ENCODE measurements at regions not wholly inside any gene's neighbourhood (a gene's known extent, or its start where the extent isn't known, plus 50 kb on each side); places are given as distances from the start of the nearest gene placed in this dataset.
"Not testable (repeated sequence)": the region's sequence is repeated elsewhere in the genome, so short reads cannot be mapped to it uniquely, and the experiment has no call there.

GRCh38 chrX:828411-828959 is 197.9 kb downstream of the SHOX start:
- Histone ChIP-seq H3K27ac (no peak overlapping the region), H3K36me3 (no peaks in the 10 kb centered on the region), H3K4me3 (no peak overlapping the region), H3K9me3 (no peaks in the 10 kb centered on the region), H3K27me3 (no peaks in the 10 kb centered on the region), H3K4me1 (no peaks in the 10 kb centered on the region)
- WGBS, 2 donors (ENCODE audit: low coverage in 1 of 2) = 71 to 81% methylated on average over 8 of the region's 8 CpGs
- TF ChIP-seq POLR2AphosphoS5 (IDR thresholded peaks at IDR 0.05) (no peak), CTCF (IDR thresholded peaks at IDR 0.05) (no peak), POLR2A (IDR thresholded peaks at IDR 0.05) (no peak), EP300 (IDR thresholded peaks at IDR 0.05; ENCODE audit: low read depth) (no peak)
- intact Hi-C loops (cut with DNase I; ENCODE audit: low total_unique reads) (no loop called here), in situ Hi-C loops (cut with MboI; ENCODE audit: low pct_ligation_motif_present in 1 of 4, low pct_unique_long_range_greater_than_20kb in 1 of 4, low sequenced_read_pairs in 3 of 4) (no loop called here)
- no peak for DNase-seq

- no peaks in the 10 kb centered on the region for H3K4me1 ChIP-seq
Observed at GRCh38 chrX:826448-826847, 195.9 kb downstream of the SHOX start.

GRCh38 chrX:825991-826390 is 195.4 kb downstream of the SHOX start:
- Histone ChIP-seq H3K4me1 (no peaks in the 10 kb centered on the region), H3K36me3 (no peaks in the 10 kb centered on the region), H3K27ac (no peak overlapping the region), H3K4me3 (no peak overlapping the region), H3K27me3 (no peaks in the 10 kb centered on the region), H3K9me3 (no peaks in the 10 kb centered on the region)
- DNase-seq = no peak
- in situ Hi-C loops (cut with MboI; ENCODE audit: low pct_ligation_motif_present in 1 of 4, low pct_unique_long_range_greater_than_20kb in 1 of 4, low sequenced_read_pairs in 3 of 4) (no loop called here), intact Hi-C loops (cut with DNase I; ENCODE audit: low total_unique reads) (no loop called here)
- TF ChIP-seq POLR2AphosphoS5 (IDR thresholded peaks at IDR 0.05) = no peak
- no peak for TF ChIP-seq POLR2A (IDR thresholded peaks at IDR 0.05)
- TF ChIP-seq CTCF (IDR thresholded peaks at IDR 0.05) = no peak
- TF ChIP-seq EP300 (IDR thresholded peaks at IDR 0.05; ENCODE audit: low read depth) = no peak
- WGBS, 2 donors (ENCODE audit: low coverage in 1 of 2) = 43 to 63% methylated on average over 11 of the region's 11 CpGs

More at GRCh38 chrX:826448-826847, 195.9 kb downstream of the SHOX start:
- no peaks in the 10 kb centered on the region for H3K36me3 ChIP-seq
- H3K4me3 ChIP-seq = no peak overlapping the region
- no peaks in the 10 kb centered on the region for H3K9me3 ChIP-seq
- in situ Hi-C loops (cut with MboI; ENCODE audit: low pct_ligation_motif_present in 1 of 4, low pct_unique_long_range_greater_than_20kb in 1 of 4, low sequenced_read_pairs in 3 of 4) (no loop called here), intact Hi-C loops (cut with DNase I; ENCODE audit: low total_unique reads) (no loop called here)
- DNase-seq = no peak
- WGBS, 2 donors (ENCODE audit: low coverage in 1 of 2) = 66 to 79% methylated on average over 9 of the region's 9 CpGs
- no peak for TF ChIP-seq POLR2A (IDR thresholded peaks at IDR 0.05)
- no peak for TF ChIP-seq CTCF (IDR thresholded peaks at IDR 0.05)
- H3K27ac ChIP-seq = no peak overlapping the region
- H3K27me3 ChIP-seq = no peaks in the 10 kb centered on the region

- DNase-seq; H3K27ac ChIP-seq; H3K27me3 ChIP-seq; H3K4me3 ChIP-seq; in situ Hi-C loops (cut with MboI; ENCODE audit: low pct_ligation_motif_present in 1 of 4, low pct_unique_long_range_greater_than_20kb in 1 of 4, low sequenced_read_pairs in 3 of 4); intact Hi-C loops (cut with DNase I; ENCODE audit: low total_unique reads); H3K4me1 ChIP-seq; H3K9me3 ChIP-seq; H3K36me3 ChIP-seq: not testable (repeated sequence)
- WGBS, 2 donors (ENCODE audit: low coverage in 1 of 2) = 97 to 100% methylated on average over 1 of the region's 1 CpG
Observed at GRCh38 chrX:823073-823472, 192.5 kb downstream of the SHOX start.

- Histone ChIP-seq H3K36me3 (no peaks in the 10 kb centered on the region), H3K4me3 (no peak overlapping the region), H3K27ac (no peak overlapping the region), H3K4me1 (no peaks in the 10 kb centered on the region), H3K27me3 (no peaks in the 10 kb centered on the region), H3K9me3 (no peaks in the 10 kb centered on the region)
- intact Hi-C loops (cut with DNase I; ENCODE audit: low total_unique reads) = no loop called here
- TF ChIP-seq EP300 (IDR thresholded peaks at IDR 0.05; ENCODE audit: low read depth) (no peak), POLR2A (IDR thresholded peaks at IDR 0.05) (no peak), POLR2AphosphoS5 (IDR thresholded peaks at IDR 0.05) (no peak), CTCF (IDR thresholded peaks at IDR 0.05) (no peak)
- in situ Hi-C loops (cut with MboI; ENCODE audit: low pct_ligation_motif_present in 1 of 4, low pct_unique_long_range_greater_than_20kb in 1 of 4, low sequenced_read_pairs in 3 of 4) = no loop called here
- WGBS, 2 donors (ENCODE audit: low coverage in 1 of 2) = 76 to 79% methylated on average over 4 to 12 of the region's 12 CpGs
- DNase-seq = no peak
Observed at GRCh38 chrX:821327-822107, 190.9 kb downstream of the SHOX start.
